Dendritic cell treated with granulocyte-macrophage colony-stimulating factor and Interleukin-4, amounts not matched to agents 40 ng/mL and 50 ng/mL, for 4 days (primary cell): ENCODE measurements at regions not wholly inside any gene's neighbourhood (a gene's known extent, or its start where the extent isn't known, plus 50 kb on each side); places are given as distances from the start of the nearest gene placed in this dataset.

Experiments
- H3K27ac Mint-ChIP-seq: one replicate; pipeline ENCODE4 v1.8.0; 2022; ENCODE audit warnings: mild to moderate bottlenecking, mixed read lengths
- H3K27me3 Mint-ChIP-seq: one replicate; pipeline ENCODE4 v1.8.0; 2022; ENCODE audit warnings: mild to moderate bottlenecking, mixed read lengths
- H3K36me3 Mint-ChIP-seq: one replicate; pipeline ENCODE4 v1.8.0; 2022; ENCODE audit warnings: low read depth, mixed read lengths
- H3K4me1 Mint-ChIP-seq: one replicate; pipeline ENCODE4 v1.8.0; 2022; ENCODE audit warnings: low read depth, mixed read lengths
- H3K4me3 Mint-ChIP-seq: one replicate; pipeline ENCODE4 v1.8.0; 2022; ENCODE audit warnings: mild to moderate bottlenecking, moderate library complexity, mixed read lengths
- H3K9me3 Mint-ChIP-seq: one replicate; pipeline ENCODE4 v1.8.0; 2022; ENCODE audit warnings: mixed read lengths
- intact Hi-C: fragments of 100-400 bp; cut with micrococcal nuclease; formaldehyde crosslinking; loops from one replicate; pipeline ENCODE4 v1.15.0; 2022

DNA sequence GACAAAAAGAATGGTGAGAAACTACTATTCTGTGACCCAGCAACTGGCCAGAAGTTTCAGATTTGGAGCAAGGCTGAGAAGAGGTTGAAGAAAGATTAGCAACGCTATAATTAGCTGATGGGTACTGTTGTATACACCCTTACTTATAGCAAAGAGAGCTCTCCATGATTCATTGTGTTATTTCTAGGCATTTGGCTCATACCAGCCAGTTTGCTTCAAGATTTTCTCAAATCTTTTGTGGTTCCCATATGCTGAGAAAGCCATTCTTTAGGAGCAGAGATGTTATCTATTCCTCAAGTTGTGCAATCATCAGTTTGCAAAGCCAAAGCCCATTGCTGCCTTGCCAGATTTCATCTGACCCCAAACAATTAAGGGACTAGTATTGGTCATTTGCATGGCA, 179.4 kb downstream of the ETS1 start:
- H3K27ac Mint-ChIP-seq, result no peak overlapping the region
- peaks cover 7% of the 10 kb centered on the region for H3K27me3 Mint-ChIP-seq
- H3K9me3 Mint-ChIP-seq, result no peaks in the 10 kb centered on the region
- intact Hi-C loops, result no loop called here
- no peak overlapping the region for H3K4me3 Mint-ChIP-seq
- peaks cover 16% of the 10 kb centered on the region for H3K4me1 Mint-ChIP-seq
- no peaks in the 10 kb centered on the region for H3K36me3 Mint-ChIP-seq

GRCh38 chr11:128405714-128406662, 181.4 kb downstream of the ETS1 start:
- no peak overlapping the region for H3K27ac Mint-ChIP-seq
- H3K27me3 Mint-ChIP-seq, result peaks cover 7% of the 10 kb centered on the region
- no peak overlapping the region for H3K4me3 Mint-ChIP-seq
- intact Hi-C loops, result no loop called here
- H3K36me3 Mint-ChIP-seq, result no peaks in the 10 kb centered on the region
- H3K4me1 Mint-ChIP-seq, result peaks cover 16% of the 10 kb centered on the region
- H3K9me3 Mint-ChIP-seq, result no peaks in the 10 kb centered on the region

- H3K4me1 Mint-ChIP-seq, result peaks cover 16% of the 10 kb centered on the region
- H3K27me3 Mint-ChIP-seq, result peaks cover 7% of the 10 kb centered on the region
- H3K36me3 Mint-ChIP-seq, result no peaks in the 10 kb centered on the region
- no peaks in the 10 kb centered on the region for H3K9me3 Mint-ChIP-seq
- intact Hi-C loops, result no loop called here
- no peak overlapping the region for H3K4me3 Mint-ChIP-seq
- H3K27ac Mint-ChIP-seq, result no peak overlapping the region
These were observed 182.2 kb downstream of the ETS1 start for GRCh38 chr11:128405112-128405511.

DNA sequence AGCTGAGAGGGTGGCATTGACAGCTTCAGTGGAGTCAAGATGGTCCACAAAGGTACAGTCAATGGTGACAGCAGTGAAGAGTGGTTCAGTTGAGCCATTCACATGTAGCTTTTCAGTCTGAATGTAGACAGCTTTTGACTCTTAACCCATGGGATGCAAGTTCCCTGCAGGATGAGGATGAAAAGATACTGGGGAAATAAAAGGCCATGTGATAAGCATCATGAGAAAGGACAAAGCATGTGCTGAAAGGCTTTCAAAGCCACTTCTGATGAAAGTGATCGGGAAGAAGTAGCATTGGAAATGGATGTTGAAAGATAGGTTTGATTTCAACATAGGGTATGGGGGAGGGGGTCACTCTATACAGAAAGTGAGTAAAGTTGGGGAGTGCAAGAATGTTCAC, 182.9 kb downstream of the ETS1 start:
- no peak overlapping the region for H3K4me3 Mint-ChIP-seq

DNA sequence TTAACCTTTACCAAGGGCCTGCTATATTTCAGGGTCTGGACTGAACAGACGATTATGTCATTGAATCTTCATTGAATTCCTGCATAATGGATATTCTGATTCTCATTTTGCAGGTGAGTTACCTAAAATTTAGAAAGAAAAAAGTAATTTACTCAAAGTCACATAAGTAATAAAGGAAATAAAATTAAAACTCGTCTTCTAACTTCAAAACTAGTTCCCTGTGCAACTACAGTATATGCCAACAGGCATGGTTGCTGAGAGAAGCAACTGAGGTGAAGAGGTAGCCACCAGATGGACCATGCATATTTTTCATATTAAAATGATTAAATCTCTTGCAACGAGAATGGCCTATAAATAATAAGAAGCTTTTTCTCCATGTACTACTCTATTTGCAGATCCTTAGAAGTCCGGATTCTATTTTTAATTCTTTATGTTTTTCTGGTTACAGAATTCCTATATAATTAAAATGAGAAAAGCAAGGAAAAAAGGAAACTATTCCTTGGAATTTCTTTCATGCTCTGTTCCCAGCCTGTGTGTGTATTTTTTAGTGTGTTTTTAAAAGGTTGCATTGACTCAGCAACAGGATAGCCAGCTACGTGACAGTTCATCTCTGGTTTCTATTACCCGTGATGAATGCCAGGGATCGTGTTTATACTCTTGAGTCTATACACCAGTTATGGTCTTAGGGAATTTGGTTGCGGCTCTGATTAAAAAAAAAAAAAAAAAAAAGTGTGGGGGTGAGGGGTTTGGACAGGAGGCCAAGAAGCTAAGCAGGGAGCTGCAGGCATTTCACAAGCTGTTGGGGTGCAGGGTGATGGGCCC, 186.8 kb downstream of the ETS1 start:
- Mint-ChIP-seq H3K4me3 (no peak overlapping the region), H3K27me3 (peaks cover 5% of the 10 kb centered on the region), H3K27ac (no peak overlapping the region), H3K4me1 (peaks cover 6% of the 10 kb centered on the region), H3K36me3 (no peaks in the 10 kb centered on the region), H3K9me3 (no peaks in the 10 kb centered on the region)
- intact Hi-C loops, result no loop called here

More for the DNA sequence above, 182.9 kb downstream of the ETS1 start:
- intact Hi-C loops, result no loop called here
- Mint-ChIP-seq H3K27me3 (peaks cover 7% of the 10 kb centered on the region), H3K36me3 (no peaks in the 10 kb centered on the region), H3K9me3 (no peaks in the 10 kb centered on the region), H3K4me1 (peaks cover 14% of the 10 kb centered on the region), H3K27ac (no peak overlapping the region)

- Mint-ChIP-seq H3K4me3 (no peak overlapping the region), H3K4me1 (peaks cover 6% of the 10 kb centered on the region), H3K27me3 (peaks cover 3% of the 10 kb centered on the region), H3K9me3 (no peaks in the 10 kb centered on the region), H3K36me3 (no peaks in the 10 kb centered on the region), H3K27ac (no peak overlapping the region)
- intact Hi-C loops, result no loop called here
These were observed 187.9 kb downstream of the ETS1 start for GRCh38 chr11:128399251-128400121.

DNA sequence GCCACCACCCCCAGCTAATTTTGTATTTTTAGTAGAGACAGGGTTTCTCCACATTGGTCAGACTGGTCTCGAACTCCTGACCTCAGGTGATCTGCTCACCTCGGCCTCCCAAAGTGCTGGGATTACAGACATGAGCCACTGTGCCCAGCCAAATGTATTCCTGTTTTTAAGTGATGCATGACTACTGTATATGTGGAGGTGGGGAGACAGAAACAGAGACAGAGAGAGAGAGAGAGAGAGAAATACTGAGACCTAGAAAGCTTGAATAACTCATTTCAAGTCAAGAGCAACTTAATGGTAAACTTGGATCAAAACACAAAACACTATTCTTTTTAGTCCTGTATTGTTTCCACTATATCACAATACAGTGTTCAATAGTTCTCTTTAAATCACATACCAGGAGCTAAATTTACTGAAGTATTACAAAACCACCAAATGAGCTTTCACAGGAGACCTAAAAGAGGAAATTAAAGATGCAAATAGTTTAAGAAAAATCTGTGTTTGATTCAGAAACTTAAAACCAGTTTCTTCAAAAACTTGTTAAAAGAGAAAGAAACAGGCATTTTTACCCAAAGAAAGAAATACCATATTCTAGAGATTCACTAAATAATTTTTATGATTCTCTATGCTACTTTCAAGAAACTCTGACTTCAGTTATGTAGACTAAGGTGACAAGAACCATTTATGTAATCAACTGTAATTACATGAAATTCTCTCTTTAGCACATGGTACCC, 188.7 kb downstream of the ETS1 start:
- Mint-ChIP-seq H3K4me3 (no peak overlapping the region), H3K27me3 (no peaks in the 10 kb centered on the region), H3K27ac (no peak overlapping the region), H3K9me3 (no peaks in the 10 kb centered on the region), H3K36me3 (no peaks in the 10 kb centered on the region), H3K4me1 (peaks cover 6% of the 10 kb centered on the region)
- intact Hi-C loops, result no loop called here

DNA sequence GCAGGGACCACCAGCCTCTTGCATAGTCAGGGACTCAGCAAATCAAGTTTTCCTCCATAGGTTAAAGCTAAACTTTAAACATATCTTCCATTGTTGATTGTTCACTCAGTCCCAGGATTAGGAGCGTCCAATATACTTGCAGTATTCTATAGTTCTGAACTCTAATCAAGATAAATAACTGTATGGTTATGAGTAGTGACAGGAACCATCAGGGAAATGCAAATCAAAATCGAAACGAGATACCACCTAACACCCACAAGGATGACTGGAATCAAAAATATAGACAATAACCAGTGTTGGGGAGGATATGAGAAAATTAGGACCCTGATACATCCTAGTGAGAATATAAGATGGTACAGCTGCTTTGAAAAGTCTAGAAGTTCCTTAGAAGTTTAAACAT, 190.0 kb downstream of the ETS1 start:
- intact Hi-C loops, result no loop called here
- no peaks in the 10 kb centered on the region for H3K27me3 Mint-ChIP-seq

DNA sequence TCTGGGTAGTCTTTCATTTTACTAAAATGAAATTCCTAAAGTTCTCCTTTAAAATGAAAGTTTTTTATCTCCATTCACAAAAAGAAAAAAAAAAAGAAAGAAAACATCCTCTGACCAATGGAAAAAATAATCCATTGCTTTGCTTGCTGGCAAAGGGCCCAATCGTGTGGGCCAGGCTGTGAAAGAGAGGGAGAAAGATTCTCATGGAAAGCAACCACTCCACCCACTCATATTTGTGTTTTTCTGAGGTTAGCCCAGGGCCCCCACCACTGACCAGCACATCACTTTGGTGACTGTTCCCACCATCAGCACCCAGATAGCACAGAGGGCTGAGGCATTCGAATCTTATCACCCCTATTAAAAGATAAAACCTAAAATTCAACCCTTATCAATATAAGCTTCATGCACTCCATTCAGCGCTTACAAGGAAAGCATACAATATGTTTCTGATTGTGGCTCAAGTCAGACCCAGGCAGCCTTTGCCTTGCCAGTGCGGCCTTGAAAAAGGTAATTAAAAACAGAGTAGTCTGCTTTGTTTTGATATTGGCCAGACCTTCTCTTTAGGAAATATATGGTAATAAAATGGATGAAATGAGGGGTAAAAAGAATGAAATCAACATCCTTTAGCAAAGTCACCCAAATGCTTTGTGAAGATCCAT, 192.8 kb downstream of the ETS1 start:
- Mint-ChIP-seq H3K4me1 (peaks cover 6% of the 10 kb centered on the region), H3K4me3 (no peak overlapping the region), H3K9me3 (no peaks in the 10 kb centered on the region), H3K27me3 (no peaks in the 10 kb centered on the region), H3K36me3 (no peaks in the 10 kb centered on the region), H3K27ac (no peak overlapping the region)
- intact Hi-C loops, result no loop called here

More for the DNA sequence above, 190.0 kb downstream of the ETS1 start:
- H3K9me3 Mint-ChIP-seq, result no peaks in the 10 kb centered on the region
- no peaks in the 10 kb centered on the region for H3K36me3 Mint-ChIP-seq
- H3K4me1 Mint-ChIP-seq, result peaks cover 6% of the 10 kb centered on the region
- H3K27ac Mint-ChIP-seq, result no peak overlapping the region
- no peak overlapping the region for H3K4me3 Mint-ChIP-seq

GRCh38 chr11:128392259-128392658, 195.1 kb downstream of the ETS1 start:
- no peak overlapping the region for H3K4me3 Mint-ChIP-seq
- no peak overlapping the region for H3K27ac Mint-ChIP-seq
- intact Hi-C loops, result no loop called here
- no peaks in the 10 kb centered on the region for H3K36me3 Mint-ChIP-seq
- H3K27me3 Mint-ChIP-seq, result peaks cover 1% of the 10 kb centered on the region
- H3K9me3 Mint-ChIP-seq, result no peaks in the 10 kb centered on the region
- H3K4me1 Mint-ChIP-seq, result no peaks in the 10 kb centered on the region

GRCh38 chr11:128391811-128392210, 195.5 kb downstream of the ETS1 start:
- no peaks in the 10 kb centered on the region for H3K36me3 Mint-ChIP-seq

DNA sequence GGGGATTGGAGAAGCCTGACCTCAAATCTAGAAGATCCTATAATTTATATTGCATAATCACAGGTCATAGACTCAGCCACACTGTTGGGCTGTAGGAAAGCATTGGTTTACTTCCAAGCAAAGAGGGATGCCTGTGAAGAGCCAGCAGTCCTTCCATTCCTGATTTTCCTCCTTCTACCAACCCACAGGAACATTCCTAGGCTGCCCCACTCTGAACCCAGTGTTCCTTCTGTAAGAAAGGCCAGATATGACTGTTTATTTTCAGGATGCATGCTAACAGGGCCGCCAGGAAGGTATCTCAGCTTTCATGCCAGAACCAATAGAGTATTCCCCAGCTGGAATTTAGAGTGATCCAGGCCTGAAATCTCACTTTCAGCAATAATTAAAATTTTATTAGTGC, 197.1 kb downstream of the ETS1 start:
- H3K4me3 Mint-ChIP-seq, result no peak overlapping the region
- H3K4me1 Mint-ChIP-seq, result no peaks in the 10 kb centered on the region
- no peaks in the 10 kb centered on the region for H3K36me3 Mint-ChIP-seq
- peaks cover 3% of the 10 kb centered on the region for H3K27me3 Mint-ChIP-seq
- intact Hi-C loops, result no loop called here
- H3K9me3 Mint-ChIP-seq, result no peaks in the 10 kb centered on the region
- no peak overlapping the region for H3K27ac Mint-ChIP-seq

More at GRCh38 chr11:128391811-128392210, 195.5 kb downstream of the ETS1 start:
- Mint-ChIP-seq H3K4me3 (no peak overlapping the region), H3K27ac (no peak overlapping the region), H3K9me3 (no peaks in the 10 kb centered on the region), H3K27me3 (peaks cover 1% of the 10 kb centered on the region), H3K4me1 (no peaks in the 10 kb centered on the region)
- intact Hi-C loops, result no loop called here
